Mesothelial cell of epicardium (in vitro differentiated cells): ENCODE measurements at regions not wholly inside any gene's neighbourhood (a gene's known extent, or its start where the extent isn't known, plus 50 kb on each side); places are given as distances from the start of the nearest gene placed in this dataset.

Experiments
- DNase-seq, 2 experiments: peaks; one replicate each; pipeline ENCODE4 v3.0.0; 2021; ENCODE audit warnings: low spot score in 2 of 2; ENCODE audit not compliant: unreplicated experiment in 2 of 2
- H3K27ac Mint-ChIP-seq: 2 replicates; pipeline ENCODE4 v1.8.0; 2021; ENCODE audit warnings: mixed read lengths
- H3K27me3 Mint-ChIP-seq: 2 replicates; pipeline ENCODE4 v1.8.0; 2021; ENCODE audit warnings: low read depth, mixed read lengths
- H3K36me3 Mint-ChIP-seq: 2 replicates; pipeline ENCODE4 v1.8.0; 2021; ENCODE audit warnings: mixed read lengths
- H3K4me1 Mint-ChIP-seq: 2 replicates; pipeline ENCODE4 v1.8.0; 2021; ENCODE audit warnings: mixed read lengths
- H3K4me3 Mint-ChIP-seq: 2 replicates; pipeline ENCODE4 v1.8.0; 2021; ENCODE audit warnings: mild to moderate bottlenecking, moderate library complexity, mixed read lengths
- H3K9me3 Mint-ChIP-seq: 2 replicates; pipeline ENCODE4 v1.8.0; 2021; ENCODE audit warnings: mixed read lengths
- TF ChIP-seq, protein P1 (sequence below): fragments of 200-600 bp; sonication (generic); IDR thresholded peaks from one replicate; pipeline ENCODE4 v1.5.0; 2021; ENCODE audit warnings: antibody characterized with exemption; ENCODE audit not compliant: unreplicated experiment

DNA sequence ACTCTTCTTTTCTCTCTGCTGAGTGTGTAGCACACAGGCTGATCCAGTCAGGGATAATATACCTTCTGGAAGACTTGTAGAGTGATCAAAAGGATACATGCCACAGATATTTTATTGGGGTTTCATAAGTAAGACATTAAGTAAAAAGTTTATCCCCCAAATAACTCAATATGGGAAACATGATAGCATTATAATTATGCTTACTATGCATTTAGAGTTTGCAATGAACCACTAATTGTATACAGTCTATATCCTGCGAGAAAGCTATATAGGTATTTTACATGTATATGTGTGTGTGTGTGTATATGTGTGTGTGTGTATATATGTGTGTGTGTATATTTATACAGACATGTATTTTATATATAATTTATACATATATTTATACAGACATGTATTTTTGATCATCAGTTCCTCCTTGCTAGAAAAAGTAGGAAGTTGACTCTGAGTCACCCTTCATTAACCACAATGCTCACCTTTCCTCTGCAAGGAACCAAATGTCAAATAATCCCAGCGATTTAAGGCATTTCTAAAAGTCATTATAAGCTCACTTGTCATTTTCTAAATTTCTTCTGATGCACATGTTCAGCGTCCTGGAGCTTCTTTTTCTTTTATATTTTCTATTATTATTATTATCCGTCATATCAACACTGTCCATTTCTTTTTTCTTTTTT is 312.5 kb upstream of the OBI1 start:
- DNase-seq, result no peak
- H3K36me3 Mint-ChIP-seq, result no peaks in the 10 kb centered on the region
- H3K27ac Mint-ChIP-seq, result no peak overlapping the region
- H3K27me3 Mint-ChIP-seq, result peaks cover 31% of the 10 kb centered on the region
- peaks cover 4% of the 10 kb centered on the region for H3K9me3 Mint-ChIP-seq
- TF ChIP-seq, protein P1, sequence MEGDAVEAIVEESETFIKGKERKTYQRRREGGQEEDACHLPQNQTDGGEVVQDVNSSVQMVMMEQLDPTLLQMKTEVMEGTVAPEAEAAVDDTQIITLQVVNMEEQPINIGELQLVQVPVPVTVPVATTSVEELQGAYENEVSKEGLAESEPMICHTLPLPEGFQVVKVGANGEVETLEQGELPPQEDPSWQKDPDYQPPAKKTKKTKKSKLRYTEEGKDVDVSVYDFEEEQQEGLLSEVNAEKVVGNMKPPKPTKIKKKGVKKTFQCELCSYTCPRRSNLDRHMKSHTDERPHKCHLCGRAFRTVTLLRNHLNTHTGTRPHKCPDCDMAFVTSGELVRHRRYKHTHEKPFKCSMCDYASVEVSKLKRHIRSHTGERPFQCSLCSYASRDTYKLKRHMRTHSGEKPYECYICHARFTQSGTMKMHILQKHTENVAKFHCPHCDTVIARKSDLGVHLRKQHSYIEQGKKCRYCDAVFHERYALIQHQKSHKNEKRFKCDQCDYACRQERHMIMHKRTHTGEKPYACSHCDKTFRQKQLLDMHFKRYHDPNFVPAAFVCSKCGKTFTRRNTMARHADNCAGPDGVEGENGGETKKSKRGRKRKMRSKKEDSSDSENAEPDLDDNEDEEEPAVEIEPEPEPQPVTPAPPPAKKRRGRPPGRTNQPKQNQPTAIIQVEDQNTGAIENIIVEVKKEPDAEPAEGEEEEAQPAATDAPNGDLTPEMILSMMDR, result no peak
- no peaks in the 10 kb centered on the region for H3K4me1 Mint-ChIP-seq
- no peak overlapping the region for H3K4me3 Mint-ChIP-seq

DNA sequence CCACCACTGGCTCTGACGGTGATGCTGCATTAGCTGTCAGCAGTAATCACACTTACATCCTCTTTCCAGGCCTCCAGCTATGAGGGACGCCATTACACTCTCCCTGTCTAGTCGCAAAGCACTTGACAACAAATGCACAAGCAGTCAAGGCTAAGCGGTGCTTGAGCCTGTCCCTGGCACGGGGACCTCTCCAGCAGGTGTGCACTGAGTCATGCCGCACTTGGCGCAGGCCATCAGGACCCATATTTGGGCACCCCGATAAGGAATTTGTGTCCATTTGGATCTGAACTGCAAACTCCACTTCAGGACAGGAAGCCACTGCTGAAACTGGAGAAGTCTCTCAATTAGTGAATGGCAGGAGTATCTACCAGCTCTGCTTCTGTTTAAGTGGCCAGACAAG is 301.9 kb upstream of the OBI1 start:
- Mint-ChIP-seq H3K27me3 (peaks cover 16% of the 10 kb centered on the region), H3K9me3 (no peaks in the 10 kb centered on the region), H3K4me3 (no peak overlapping the region), H3K36me3 (no peaks in the 10 kb centered on the region), H3K27ac (no peak overlapping the region), H3K4me1 (no peaks in the 10 kb centered on the region)
- DNase-seq, result no peak
- TF ChIP-seq, protein P1, result no peak

DNA sequence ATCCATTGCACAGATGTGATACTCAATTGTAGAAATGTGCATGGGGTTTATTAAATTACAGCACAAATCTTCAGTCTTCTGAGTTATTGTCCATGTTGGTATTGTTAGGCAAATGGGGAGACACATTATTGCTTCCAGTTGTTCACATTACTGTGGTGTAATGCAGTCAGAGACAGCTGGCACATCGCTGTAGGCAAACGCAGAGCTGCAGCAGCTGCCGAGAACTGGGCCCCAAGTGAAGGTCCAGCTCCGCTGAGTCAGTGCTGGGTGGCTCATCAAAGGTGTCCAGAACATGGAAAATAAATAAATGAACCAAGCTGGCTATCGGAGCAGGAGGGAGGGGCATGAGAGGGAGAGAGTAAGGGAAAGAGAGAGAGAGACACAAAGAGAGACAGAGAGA is 299.1 kb upstream of the OBI1 start:
- H3K9me3 Mint-ChIP-seq, result no peaks in the 10 kb centered on the region
- DNase-seq, result no peak
- H3K27ac Mint-ChIP-seq, result no peak overlapping the region
- H3K36me3 Mint-ChIP-seq, result no peaks in the 10 kb centered on the region
- TF ChIP-seq, protein P1, result no peak
- H3K27me3 Mint-ChIP-seq, result peaks cover 33% of the 10 kb centered on the region
- no peak overlapping the region for H3K4me3 Mint-ChIP-seq
- no peaks in the 10 kb centered on the region for H3K4me1 Mint-ChIP-seq

DNA sequence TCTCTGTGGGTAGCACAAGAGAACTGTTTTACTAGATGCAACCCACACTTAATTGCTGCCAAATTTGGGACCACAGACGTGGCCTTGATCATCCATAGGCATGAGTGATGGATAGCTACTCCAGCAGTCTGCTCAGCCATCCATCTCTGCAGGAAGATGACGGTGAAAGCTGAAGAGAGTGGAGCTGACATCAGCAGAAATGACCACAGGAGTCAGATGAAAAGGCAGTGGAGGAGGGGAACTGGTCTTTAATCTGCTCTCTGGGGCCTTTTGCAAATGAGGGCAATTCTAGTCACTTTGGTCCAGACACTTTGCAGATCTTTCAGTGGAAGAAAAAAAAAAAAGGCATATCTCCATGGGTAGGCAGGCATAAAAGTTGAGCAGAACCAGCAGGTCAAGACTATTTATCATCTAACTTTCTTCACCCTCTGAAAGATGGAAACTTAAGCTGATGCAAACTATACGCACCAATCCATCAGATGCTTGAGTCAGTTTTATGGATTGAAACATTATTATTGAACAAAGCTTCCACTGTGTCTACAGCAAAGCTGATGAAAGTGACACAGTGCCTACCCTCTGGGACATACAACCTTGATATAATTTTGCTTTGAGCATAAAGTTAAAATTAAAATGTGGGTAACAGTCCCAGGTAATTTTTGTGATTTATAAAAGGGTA is 281.6 kb upstream of the OBI1 start:
- no peak overlapping the region for H3K4me3 Mint-ChIP-seq
- no peak for DNase-seq
- H3K9me3 Mint-ChIP-seq, result no peaks in the 10 kb centered on the region
- no peaks in the 10 kb centered on the region for H3K36me3 Mint-ChIP-seq
- TF ChIP-seq, protein P1, result no peak
- peaks cover 23% of the 10 kb centered on the region for H3K27me3 Mint-ChIP-seq
- no peaks in the 10 kb centered on the region for H3K4me1 Mint-ChIP-seq
- no peak overlapping the region for H3K27ac Mint-ChIP-seq

DNA sequence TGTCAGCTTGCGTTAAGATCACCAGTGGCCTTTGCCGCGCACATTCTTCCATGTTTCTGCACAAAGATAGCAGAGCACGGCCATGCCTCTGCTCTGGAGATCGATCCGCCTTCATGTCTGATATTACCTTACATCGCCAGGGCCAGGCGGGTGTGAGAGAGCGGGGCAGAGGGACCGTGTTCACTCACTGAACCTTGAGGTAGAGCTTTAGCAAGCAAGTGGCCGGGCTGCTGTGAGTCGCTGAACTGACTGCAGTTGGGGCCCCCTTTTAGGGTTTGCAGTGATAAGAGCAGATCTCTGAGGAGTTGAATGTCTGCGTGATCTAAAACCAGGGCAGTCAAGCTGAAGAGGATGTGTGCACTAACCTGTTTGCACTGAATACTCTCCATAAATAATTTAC is 275.4 kb upstream of the OBI1 start:
- DNase-seq, result no peak

More for the DNA sequence above, 275.4 kb upstream of the OBI1 start:
- Mint-ChIP-seq H3K4me3 (no peak overlapping the region), H3K9me3 (no peaks in the 10 kb centered on the region), H3K27me3 (peaks cover 42% of the 10 kb centered on the region), H3K27ac (no peak overlapping the region), H3K36me3 (no peaks in the 10 kb centered on the region), H3K4me1 (no peaks in the 10 kb centered on the region)
- TF ChIP-seq, protein P1, result no peak
